ENCODE measurements at regions not wholly inside any gene's neighbourhood (a gene's known extent, or its start where the extent isn't known, plus 50 kb on each side); places are given as distances from the start of the nearest gene placed in this dataset.
"Not testable (repeated sequence)": the region's sequence is repeated elsewhere in the genome, so short reads cannot be mapped to it uniquely, and the experiment has no call there.

- no peak for DNase-seq (ENCODE audit: low read depth in 2 of 2)
Observed at GRCh38 chr1:5634893-5635292, 357.3 kb downstream of the NPHP4 start.

- no peak for DNase-seq (ENCODE audit: low read depth in 2 of 2)
Observed at GRCh38 chr1:5632814-5633213, 359.4 kb downstream of the NPHP4 start.

GRCh38 chr1:5632224-5632623 lies 360.0 kb downstream of the NPHP4 start:
- DNase-seq (ENCODE audit: low read depth in 2 of 2): no peak

- no peak for DNase-seq (ENCODE audit: low read depth in 2 of 2)
Observed at GRCh38 chr1:5628416-5628815, 363.8 kb downstream of the NPHP4 start.

GRCh38 chr1:5623399-5623798 lies 368.8 kb downstream of the NPHP4 start:
- DNase-seq (ENCODE audit: low read depth in 2 of 2): no peak

- DNase-seq (ENCODE audit: low read depth in 2 of 2): no peak
Observed at GRCh38 chr1:5622412-5622811, 369.8 kb downstream of the NPHP4 start.

GRCh38 chr1:5621692-5622091 lies 370.5 kb downstream of the NPHP4 start:
- no peak for DNase-seq (ENCODE audit: low read depth in 2 of 2)

- DNase-seq (ENCODE audit: low read depth in 2 of 2): no peak
Observed at GRCh38 chr1:5620997-5621396, 371.2 kb downstream of the NPHP4 start.

GRCh38 chr1:5620418-5620817 lies 371.8 kb downstream of the NPHP4 start:
- DNase-seq (ENCODE audit: low read depth in 2 of 2): no peak

GRCh38 chr1:5619469-5619868 lies 372.8 kb downstream of the NPHP4 start:
- DNase-seq (ENCODE audit: low read depth in 2 of 2): no peak

- no peak for DNase-seq (ENCODE audit: low read depth in 2 of 2)
Observed at GRCh38 chr1:5617546-5617945, 374.7 kb downstream of the NPHP4 start.

GRCh38 chr1:5617179-5617520 lies 375.1 kb downstream of the NPHP4 start:
- no peak for DNase-seq (ENCODE audit: low read depth in 2 of 2)

GRCh38 chr1:5616366-5617178 lies 375.7 kb downstream of the NPHP4 start:
- no peak for DNase-seq (ENCODE audit: low read depth in 2 of 2)

- no peak for DNase-seq (ENCODE audit: low read depth in 2 of 2)
Observed at GRCh38 chr1:5615076-5615475, 377.1 kb downstream of the NPHP4 start.

GRCh38 chr1:5613900-5614299 lies 378.3 kb downstream of the NPHP4 start:
- no peak for DNase-seq (ENCODE audit: low read depth in 2 of 2)

- DNase-seq (ENCODE audit: low read depth in 2 of 2): no peak
Observed at GRCh38 chr1:5611851-5612250, 380.4 kb downstream of the NPHP4 start.

- no peak for DNase-seq (ENCODE audit: low read depth in 2 of 2)
Observed at GRCh38 chr1:5611431-5611830, 380.8 kb downstream of the NPHP4 start.

GRCh38 chr1:5610432-5610831 lies 381.8 kb downstream of the NPHP4 start:
- no peak for DNase-seq (ENCODE audit: low read depth in 2 of 2)

GRCh38 chr1:5603353-5604104 lies 388.7 kb downstream of the NPHP4 start:
- DNase-seq (ENCODE audit: low read depth in 2 of 2): no peak

- not testable (repeated sequence) for DNase-seq (ENCODE audit: low read depth in 2 of 2)
Observed at GRCh38 chr1:5602718-5603117, 389.5 kb downstream of the NPHP4 start.

GRCh38 chr1:5601516-5601915 lies 390.7 kb downstream of the NPHP4 start:
- no peak for DNase-seq (ENCODE audit: low read depth in 2 of 2)

- no peak for DNase-seq (ENCODE audit: low read depth in 2 of 2)
Observed at GRCh38 chr1:5599541-5599940, 392.7 kb downstream of the NPHP4 start.

GRCh38 chr1:5598824-5599395 lies 393.3 kb downstream of the NPHP4 start:
- DNase-seq (ENCODE audit: low read depth in 2 of 2): no peak

Data from stimulated activated CD4-positive, alpha-beta T cell treated with anti-CD3 and anti-CD28 coated beads, Interleukin-4, amount 100 ng/mL, for 48 hours (primary cell).